22Rv1 (cell line): ENCODE measurements at regions not wholly inside any gene's neighbourhood (a gene's known extent, or its start where the extent isn't known, plus 50 kb on each side); places are given as distances from the start of the nearest gene placed in this dataset.

Experiments used
- H3K27ac ChIP-seq: fragments of 450-650 bp; 2 replicates; pipeline ENCODE4 v1.5.1; 2017
- ZFX ChIP-seq: fragments of 450-650 bp; IDR thresholded peaks from 2 replicates; pipeline ENCODE4 v1.6.1; 2017; ENCODE audit warnings: antibody characterized with exemption, borderline replicate concordance
- TF ChIP-seq, protein P1 (sequence below): fragments of 450-650 bp; IDR thresholded peaks from 2 replicates; pipeline ENCODE4 v1.5.1; 2017; ENCODE audit warnings: mild to moderate bottlenecking

GRCh38 chr12:98354520-98355035, 160.8 kb upstream of the TMPO start:
- no peak overlapping the region for H3K27ac ChIP-seq
- TF ChIP-seq ZFX = no peak

DNA sequence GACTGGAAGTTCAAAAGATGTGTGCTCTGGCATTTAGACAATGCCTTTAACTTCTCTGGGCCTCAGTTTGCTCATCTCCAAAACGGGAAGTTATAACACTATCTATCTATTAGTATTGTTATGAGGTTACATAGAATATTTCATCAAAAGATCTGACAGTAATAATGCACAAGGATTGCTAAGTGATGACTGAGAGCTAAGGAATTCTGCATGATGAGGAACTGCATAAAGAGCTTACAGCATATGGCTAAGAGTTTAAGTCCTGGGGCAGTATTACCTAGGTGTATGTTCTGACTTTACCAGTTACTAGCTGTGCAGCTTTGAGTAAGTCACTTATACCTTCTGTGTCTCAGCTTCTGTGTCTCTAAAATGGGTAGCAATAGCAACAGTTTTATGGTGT, 160.1 kb upstream of the TMPO start:
- no peak overlapping the region for H3K27ac ChIP-seq
- TF ChIP-seq, protein P1, sequence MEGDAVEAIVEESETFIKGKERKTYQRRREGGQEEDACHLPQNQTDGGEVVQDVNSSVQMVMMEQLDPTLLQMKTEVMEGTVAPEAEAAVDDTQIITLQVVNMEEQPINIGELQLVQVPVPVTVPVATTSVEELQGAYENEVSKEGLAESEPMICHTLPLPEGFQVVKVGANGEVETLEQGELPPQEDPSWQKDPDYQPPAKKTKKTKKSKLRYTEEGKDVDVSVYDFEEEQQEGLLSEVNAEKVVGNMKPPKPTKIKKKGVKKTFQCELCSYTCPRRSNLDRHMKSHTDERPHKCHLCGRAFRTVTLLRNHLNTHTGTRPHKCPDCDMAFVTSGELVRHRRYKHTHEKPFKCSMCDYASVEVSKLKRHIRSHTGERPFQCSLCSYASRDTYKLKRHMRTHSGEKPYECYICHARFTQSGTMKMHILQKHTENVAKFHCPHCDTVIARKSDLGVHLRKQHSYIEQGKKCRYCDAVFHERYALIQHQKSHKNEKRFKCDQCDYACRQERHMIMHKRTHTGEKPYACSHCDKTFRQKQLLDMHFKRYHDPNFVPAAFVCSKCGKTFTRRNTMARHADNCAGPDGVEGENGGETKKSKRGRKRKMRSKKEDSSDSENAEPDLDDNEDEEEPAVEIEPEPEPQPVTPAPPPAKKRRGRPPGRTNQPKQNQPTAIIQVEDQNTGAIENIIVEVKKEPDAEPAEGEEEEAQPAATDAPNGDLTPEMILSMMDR = no peak
- TF ChIP-seq ZFX = no peak

- TF ChIP-seq, protein P1 = no peak
- no peak for TF ChIP-seq ZFX
- no peak overlapping the region for H3K27ac ChIP-seq
Measured at GRCh38 chr12:98355933-98356332, 159.5 kb upstream of the TMPO start.

DNA sequence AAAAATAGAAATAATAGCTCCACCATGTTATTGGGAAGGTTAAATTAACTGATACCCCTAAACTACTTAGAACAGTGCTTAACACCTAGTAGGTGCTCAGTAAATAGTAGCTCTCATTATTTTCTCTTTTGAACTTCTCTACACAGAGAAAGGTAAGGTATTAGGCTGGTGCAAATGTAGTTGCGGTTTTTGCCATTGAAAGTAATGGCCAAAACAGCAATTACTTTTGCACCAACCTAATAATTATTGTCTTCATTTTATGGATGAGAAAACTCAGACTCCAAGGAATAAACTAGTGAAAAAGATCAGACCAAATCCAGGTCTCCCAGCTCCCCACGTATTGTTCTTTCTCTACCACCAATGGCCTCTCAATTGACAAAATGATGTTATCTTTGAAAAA, 157.2 kb upstream of the TMPO start:
- no peak for TF ChIP-seq ZFX
- TF ChIP-seq, protein P1 = no peak
- H3K27ac ChIP-seq = no peak overlapping the region

- no peak overlapping the region for H3K27ac ChIP-seq
- TF ChIP-seq, protein P1 = no peak
- TF ChIP-seq ZFX = no peak
Measured at GRCh38 chr12:98359856-98360255, 155.5 kb upstream of the TMPO start.

- TF ChIP-seq, protein P1 = no peak
- TF ChIP-seq ZFX = no peak
- H3K27ac ChIP-seq = no peak overlapping the region
Measured at GRCh38 chr12:98360401-98360800, 155.0 kb upstream of the TMPO start.

DNA sequence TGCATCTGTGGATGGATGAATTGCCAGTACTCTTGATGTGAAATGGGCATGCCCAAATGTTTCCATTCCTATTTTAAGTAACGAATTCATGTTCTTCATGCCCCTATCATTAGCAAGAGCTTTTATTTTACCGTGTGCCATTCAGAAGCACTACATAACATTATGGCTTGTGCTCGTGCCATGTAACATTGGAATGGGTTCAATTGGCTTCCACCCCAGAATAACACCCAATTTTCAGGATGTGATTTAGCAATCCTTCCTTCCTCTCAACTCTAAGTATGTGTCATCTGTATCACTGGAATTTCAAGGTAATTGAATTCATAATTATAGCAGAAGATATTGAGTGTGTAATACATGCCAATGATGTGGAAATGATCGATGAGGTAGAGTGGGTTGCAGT, 145.8 kb upstream of the TMPO start:
- no peak overlapping the region for H3K27ac ChIP-seq
- TF ChIP-seq, protein P1 = no peak
- no peak for TF ChIP-seq ZFX

- H3K27ac ChIP-seq = no peak overlapping the region
- TF ChIP-seq, protein P1 = no peak
- no peak for TF ChIP-seq ZFX
Measured at GRCh38 chr12:98370976-98371375, 144.4 kb upstream of the TMPO start.
